PC-9 (cell line): ENCODE measurements at regions not wholly inside any gene's neighbourhood (a gene's known extent, or its start where the extent isn't known, plus 50 kb on each side); places are given as distances from the start of the nearest gene placed in this dataset.

Source experiments
- BruUV-seq: library from RNA; stranded (reverse); fragments of 400-500 nt; replicated peaks from 2 replicates; lab custom pipeline; 2021; lab: Mats Ljungman, UMichigan
- CTCF ChIA-PET: fragments of 300-600 bp; sonication (Branson Sonifier 250); formaldehyde crosslinking; loops from one replicate; lab custom pipeline; 2022; ENCODE audit warnings: antibody characterized with exemption; lab: Charles Lee
- POLR2A ChIA-PET: fragments of 300-600 bp; sonication (Branson Sonifier 250); formaldehyde crosslinking; loops from one replicate; lab custom pipeline; 2022; ENCODE audit warnings: antibody characterized with exemption; ENCODE audit not compliant: unreplicated experiment; lab: Charles Lee
- DNase-seq, 2 experiments: peaks; one replicate each; pipeline versions ENCODE4 v3.0.0 to v3.0.0-alpha.2; 2015 to 2022; ENCODE audit warnings: mixed read lengths in 1 of 2
- H2AFZ ChIP-seq: fragments of 200-600 bp; sonication (generic); 2 replicates; pipeline ENCODE4 v1.8.1; 2017; ENCODE audit warnings: antibody characterized with exemption
- H3F3A ChIP-seq: fragments of 200-600 bp; sonication (generic); 2 replicates; pipeline ENCODE4 v1.8.1; 2017; ENCODE audit warnings: antibody characterized with exemption, mild to moderate bottlenecking, low read depth; ENCODE audit not compliant: insufficient read depth
- H3K27ac ChIP-seq: fragments of 200-600 bp; sonication (generic); 2 replicates; pipeline ENCODE4 v1.6.1; 2016; ENCODE audit warnings: mixed run types
- H3K27me3 ChIP-seq: fragments of 200-600 bp; sonication (generic); 2 replicates; pipeline ENCODE4 v1.6.1; 2016; ENCODE audit warnings: low read depth, mixed run types; ENCODE audit not compliant: insufficient read depth
- H3K36me3 ChIP-seq: fragments of 200-600 bp; sonication (generic); 2 replicates; pipeline ENCODE4 v1.6.1; 2016; ENCODE audit warnings: low read depth, mixed run types
- H3K4me1 ChIP-seq: fragments of 200-600 bp; sonication (generic); replicated peaks from 2 replicates; pipeline ENCODE4 v1.6.1; 2016; ENCODE audit warnings: mixed run types; ENCODE audit not compliant: insufficient read depth
- H3K4me2 ChIP-seq: fragments of 200-600 bp; sonication (generic); 2 replicates; pipeline ENCODE4 v1.6.1; 2017; ENCODE audit warnings: mixed run types
- H3K4me3 ChIP-seq: fragments of 200-600 bp; sonication (generic); 2 replicates; pipeline ENCODE4 v1.6.1; 2016; ENCODE audit warnings: mixed run types
- H3K79me2 ChIP-seq: fragments of 200-600 bp; sonication (generic); 2 replicates; pipeline ENCODE4 v1.6.1; 2017; ENCODE audit warnings: low read depth, mixed run types
- H3K9me2 ChIP-seq: fragments of 200-600 bp; sonication (generic); 2 replicates; pipeline ENCODE4 v1.8.1; 2017; ENCODE audit warnings: mild to moderate bottlenecking; ENCODE audit not compliant: insufficient read depth
- H3K9me3 ChIP-seq: fragments of 200-600 bp; sonication (generic); 2 replicates; pipeline ENCODE4 v1.8.1; 2016; ENCODE audit warnings: low read depth; ENCODE audit not compliant: insufficient read depth
- H4K20me1 ChIP-seq: fragments of 200-600 bp; sonication (generic); 2 replicates; pipeline ENCODE4 v1.8.1; 2017; ENCODE audit not compliant: insufficient read depth
- CTCF ChIP-seq: fragments of 200-600 bp; sonication (generic); conservative IDR thresholded peaks from 2 replicates; pipeline ENCODE4 v1.6.1; 2017; ENCODE audit warnings: mixed run types, antibody characterized with exemption, mild to moderate bottlenecking, moderate library complexity
- EZH2 ChIP-seq: fragments of 200-600 bp; sonication (generic); IDR thresholded peaks from 2 replicates; pipeline ENCODE4 v1.8.0; 2017; ENCODE audit warnings: antibody characterized with exemption, low read depth
- intact Hi-C: fragments of 100-400 bp; cut with micrococcal nuclease; formaldehyde crosslinking; loops from one replicate; pipeline ENCODE4 v1.10.0; 2022; ENCODE audit not compliant: unreplicated experiment

DNA sequence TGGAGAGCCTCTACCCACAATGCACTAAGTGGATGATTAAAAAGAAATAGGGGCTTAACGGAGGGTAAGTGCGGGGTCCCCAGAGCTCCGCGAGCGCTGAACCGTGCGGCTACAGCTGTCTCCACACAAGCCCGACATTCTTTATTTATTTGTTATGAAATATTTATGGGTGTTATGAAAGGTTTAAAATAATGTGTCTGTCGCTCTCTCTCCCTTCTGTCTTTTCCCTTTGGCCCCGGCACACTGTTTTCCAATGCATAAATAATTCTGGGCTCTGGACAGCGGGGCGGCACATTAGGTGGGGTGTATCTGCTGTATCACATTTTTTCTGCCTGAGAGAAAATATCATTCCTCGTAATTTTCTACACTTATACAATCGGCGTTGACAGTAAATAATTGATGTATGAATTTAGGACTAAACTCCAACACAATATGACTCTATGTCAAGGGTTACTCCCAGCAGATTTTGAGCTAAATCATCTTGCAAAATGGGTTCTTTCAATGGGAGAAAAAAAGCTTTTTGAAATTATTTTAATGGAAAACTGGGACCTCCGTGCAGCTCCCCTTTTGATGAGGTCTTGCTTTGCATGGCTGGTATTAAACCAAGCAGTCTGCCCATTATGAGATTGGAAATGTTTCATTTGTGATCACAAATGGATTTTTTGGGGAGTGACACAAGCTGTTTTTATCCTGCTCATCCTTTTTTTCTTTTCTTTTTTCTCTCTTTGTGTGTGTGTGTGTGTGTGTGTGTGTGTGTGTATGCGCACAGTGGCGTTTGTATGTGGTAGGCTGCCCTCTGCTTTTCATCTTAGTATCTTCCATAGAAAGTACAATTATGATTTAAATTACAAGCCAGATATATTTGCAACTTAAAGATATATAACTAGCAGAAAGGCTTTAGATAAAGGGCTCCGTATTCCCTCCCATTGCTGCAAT is 370.6 kb upstream of the IRX4 start:
- CTCF ChIA-PET, result no interaction called here
- Histone ChIP-seq H3K36me3 (no peaks in the 10 kb centered on the region), H3K4me2 (no peak overlapping the region), H3K4me3 (no peak overlapping the region), H2AFZ (no peak overlapping the region), H3K27me3 (peaks cover 98% of the 10 kb centered on the region), H3K4me1 (no peaks in the 10 kb centered on the region), H4K20me1 (peaks cover 2% of the 10 kb centered on the region; the same call in 1 of the 2 replicates), H3F3A (no peaks in the 10 kb centered on the region), H3K79me2 (no peaks in the 10 kb centered on the region), H3K9me2 (no peaks in the 10 kb centered on the region), H3K9me3 (no peaks in the 10 kb centered on the region), H3K27ac (no peak overlapping the region)
- DNase-seq, result no peak
- POLR2A ChIA-PET, result no interaction called here
- intact Hi-C loops, result no loop called here
- peak; percentile 98 for TF ChIP-seq EZH2
- TF ChIP-seq CTCF, result no peak
- BruUV-seq, result no TSS peak

DNA sequence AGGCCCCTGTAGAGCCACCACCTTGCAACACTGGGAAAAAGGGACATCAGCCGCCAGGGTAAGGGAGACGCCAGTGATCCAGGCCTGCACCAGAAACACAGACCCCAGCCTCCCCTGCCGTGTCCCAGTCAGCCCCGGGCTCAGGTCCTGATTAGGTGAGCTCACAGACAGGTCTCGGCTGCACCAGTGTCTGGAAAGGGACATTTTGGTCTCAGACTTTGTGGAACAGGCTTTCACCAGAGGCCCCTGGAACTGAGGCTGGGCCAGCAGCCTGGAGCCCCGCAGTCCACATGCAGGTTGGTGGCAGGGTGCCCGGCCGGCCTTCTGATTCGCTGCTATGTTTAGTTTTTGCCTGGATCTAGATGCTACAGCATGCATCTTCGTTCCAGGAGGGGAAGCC is 369.0 kb upstream of the IRX4 start:
- H3K4me3 ChIP-seq, result no peak overlapping the region
- intact Hi-C loops, result no loop called here
- H3K27ac ChIP-seq, result no peak overlapping the region
- H4K20me1 ChIP-seq, result peaks cover 2% of the 10 kb centered on the region; the same call in 1 of the 2 replicates
- H3K27me3 ChIP-seq, result peaks cover 92% of the 10 kb centered on the region
- CTCF ChIA-PET, result no interaction called here
- POLR2A ChIA-PET, result no interaction called here
- DNase-seq, result no peak
- no TSS peak for BruUV-seq
- no peak overlapping the region for H3K4me2 ChIP-seq
- no peaks in the 10 kb centered on the region for H3K79me2 ChIP-seq
- H3K9me2 ChIP-seq, result no peaks in the 10 kb centered on the region
- no peaks in the 10 kb centered on the region for H3F3A ChIP-seq
- no peaks in the 10 kb centered on the region for H3K9me3 ChIP-seq
- no peak overlapping the region for H2AFZ ChIP-seq
- TF ChIP-seq CTCF, result no peak
- no peak for TF ChIP-seq EZH2
- no peaks in the 10 kb centered on the region for H3K36me3 ChIP-seq
- H3K4me1 ChIP-seq, result no peaks in the 10 kb centered on the region

DNA sequence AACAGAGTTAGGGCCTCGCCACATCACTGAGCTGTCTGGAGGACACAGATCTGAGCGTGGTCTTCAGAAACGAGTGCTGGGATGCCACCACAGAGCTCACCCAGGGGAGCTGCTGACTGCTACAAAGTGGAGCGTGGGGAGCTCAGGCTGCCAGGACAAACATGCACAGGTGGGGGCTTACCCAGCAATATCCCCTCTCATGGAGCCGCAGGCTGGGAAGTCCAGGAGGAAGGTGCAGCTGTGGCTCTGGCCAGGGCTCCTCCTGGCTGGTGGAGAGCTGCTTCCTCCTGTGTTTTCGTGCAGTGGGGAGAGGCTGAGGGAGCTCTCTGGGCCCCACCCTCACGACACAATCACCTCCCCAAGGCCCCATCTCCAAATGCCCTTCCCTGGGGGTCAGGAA is 368.6 kb upstream of the IRX4 start:
- Histone ChIP-seq H3K27ac (no peak overlapping the region), H4K20me1 (peaks cover 2% of the 10 kb centered on the region; the same call in 1 of the 2 replicates), H2AFZ (no peak overlapping the region), H3K4me3 (no peak overlapping the region), H3K79me2 (no peaks in the 10 kb centered on the region), H3F3A (no peaks in the 10 kb centered on the region), H3K9me2 (no peaks in the 10 kb centered on the region), H3K27me3 (peaks cover 90% of the 10 kb centered on the region), H3K9me3 (no peaks in the 10 kb centered on the region), H3K36me3 (no peaks in the 10 kb centered on the region), H3K4me1 (no peaks in the 10 kb centered on the region), H3K4me2 (no peak overlapping the region)
- no peak for DNase-seq
- no peak for TF ChIP-seq CTCF
- intact Hi-C loops, result no loop called here
- POLR2A ChIA-PET, result no interaction called here
- no TSS peak for BruUV-seq
- CTCF ChIA-PET, result no interaction called here
